ENCODE measurements at regions not wholly inside any gene's neighbourhood (a gene's known extent, or its start where the extent isn't known, plus 50 kb on each side); places are given as distances from the start of the nearest gene placed in this dataset.

DNA sequence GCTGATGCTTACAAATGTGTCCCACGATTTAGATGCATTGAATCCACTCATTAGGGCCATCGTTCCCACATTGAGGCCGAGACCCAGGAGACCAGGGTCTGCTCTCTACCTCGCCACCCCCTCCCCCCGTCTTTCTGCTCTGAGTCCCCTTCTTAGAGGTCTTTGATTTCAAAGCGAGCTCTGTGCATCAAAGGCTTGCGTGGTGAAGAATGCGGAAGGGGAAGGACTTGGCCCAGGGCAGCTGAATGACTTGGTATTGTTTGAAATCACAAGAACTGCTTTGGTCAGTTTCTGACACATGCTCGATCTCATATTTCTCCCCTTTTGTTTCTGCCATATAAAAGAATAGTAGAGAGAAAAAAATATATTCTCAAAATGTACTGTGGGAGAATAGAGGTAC, 78.3 kb upstream of the IRX1 start:
- TF ChIP-seq POU5F1 (IDR thresholded peaks at IDR 0.05; ENCODE audit: borderline replicate concordance, low read depth, low read length, partially characterized antibody), result no peak
- no peak for TF ChIP-seq HDAC3 (IDR thresholded peaks at IDR 0.05; ENCODE audit: borderline replicate concordance, partially characterized antibody)
- no peak for TF ChIP-seq JUND (IDR thresholded peaks at IDR 0.05; ENCODE audit: borderline replicate concordance, low read depth, low read length)
- TF ChIP-seq JUND (tag; IDR thresholded peaks at IDR 0.05; ENCODE audit: borderline replicate concordance, low read depth, low read length), result no peak
- no peak for TF ChIP-seq ZFPM2 (CRISPR knock-in tag; IDR thresholded peaks at IDR 0.05)
- no peak for TF ChIP-seq MAFG (tag; conservative IDR thresholded peaks at IDR 0.05)
- TF ChIP-seq ZBED1 (IDR thresholded peaks at IDR 0.05), result no peak
- no peak for TF ChIP-seq GATAD2A (IDR thresholded peaks at IDR 0.05)
- no peak for TF ChIP-seq THRB (CRISPR knock-in tag; conservative IDR thresholded peaks at IDR 0.05)
- POLR2A ChIA-PET, result interaction anchor here (0.6 kb wide), 1 partner anchor 22 kb away, joined by 3 read pairs; no protein-coding TSS in a partner anchor
- no peak overlapping the region for H2AFZ ChIP-seq (ENCODE audit: low read depth, low read length)
- no peak overlapping the region for H3K27ac ChIP-seq (ENCODE audit: extremely low read depth, low read depth, low read length)
- H3K9me1 ChIP-seq (ENCODE audit: control insufficient read depth, insufficient read depth, low read length), result no peaks in the 10 kb centered on the region
- no peak overlapping the region for H3K9ac ChIP-seq (ENCODE audit: insufficient read depth in 1 of 2, low read depth in 2 of 2, low read length in 2 of 2)
- WGBS (ENCODE audit: insufficient coverage, low coverage, missing lambda C conversion rate), result 2% methylated on average over 9 of the region's 9 CpGs
- FAIRE-seq (no peak), DNase-seq (ENCODE audit: extremely low read depth in 1 of 4, low spot score in 3 of 4) (no peak), ATAC-seq (no peak)
- no peaks in the 10 kb centered on the region for H3K9me3 ChIP-seq (replicated peaks; ENCODE audit: control insufficient read depth, insufficient read depth, low read depth, low read length)
- no peaks in the 10 kb centered on the region for H3K4me1 ChIP-seq (replicated peaks in 1 of 2; ENCODE audit: control insufficient read depth in 2 of 2, insufficient read depth in 2 of 2, low read length in 2 of 2)
- no peaks in the 10 kb centered on the region for H3K79me2 ChIP-seq (ENCODE audit: control insufficient read depth, insufficient read depth, low read length)
- H4K20me1 ChIP-seq (replicated peaks; ENCODE audit: control insufficient read depth, insufficient read depth, low read length), result no peaks in the 10 kb centered on the region
- in situ Hi-C loops (cut with MboI) (no loop called here), intact Hi-C loops (cut with micrococcal nuclease) (no loop called here)
- CTCF ChIA-PET (ENCODE audit: low intra/inter-chr PET ratio), result no interaction called here
- BruUV-seq (replicated peaks), result no TSS peak
- H3K4me3 ChIP-seq, result no peak overlapping the region
- peaks cover 2 to 10% of the 10 kb centered on the region in 2 experiments; a peak in 3 of 5 replicates for H3K27me3 ChIP-seq (ENCODE audit: control insufficient read depth in 2 of 2, insufficient read depth in 2 of 2, low read length in 2 of 2)
- H3K36me3 ChIP-seq (ENCODE audit: control insufficient read depth, insufficient read depth, low read length), result no peaks in the 10 kb centered on the region
- no peak overlapping the region for H3K4me2 ChIP-seq (ENCODE audit: insufficient read depth, low read length)
